Erythroblast (primary cell): ENCODE measurements at regions not wholly inside any gene's neighbourhood (a gene's known extent, or its start where the extent isn't known, plus 50 kb on each side); places are given as distances from the start of the nearest gene placed in this dataset.

ENCODE experiments used
- GATA1 ChIP-seq: IDR thresholded peaks from 2 replicates; pipeline ENCODE4 v1.6.1; 2011; ENCODE audit warnings: low read depth, mild to moderate bottlenecking, control low read depth, low read length, moderate library complexity
- POLR2A ChIP-seq: IDR thresholded peaks from 2 replicates; pipeline ENCODE4 v1.6.1; 2011; ENCODE audit warnings: mild to moderate bottlenecking, low read length

GRCh38 chr4:189548484-189549125, 392.1 kb upstream of the FRG1 start:
- no peak for TF ChIP-seq POLR2A
- no peak for TF ChIP-seq GATA1
